G401.6 (cell line): ENCODE measurements at regions not wholly inside any gene's neighbourhood (a gene's known extent, or its start where the extent isn't known, plus 50 kb on each side); places are given as distances from the start of the nearest gene placed in this dataset.
"Not testable (repeated sequence)": the region's sequence is repeated elsewhere in the genome, so short reads cannot be mapped to it uniquely, and the experiment has no call there.

Experiments
- FAIRE-seq: peaks from 2 replicates; lab custom pipeline; 2012; peaks lifted over from hg19 to GRCh38; lab: Jason Lieb, UNC

- FAIRE-seq = not testable (repeated sequence)
Measured at GRCh38 chr2:66632882-66633281, 198.0 kb downstream of the MEIS1 start.

GRCh38 chr2:66633631-66634030 is 198.7 kb downstream of the MEIS1 start:
- no peak for FAIRE-seq

GRCh38 chr2:66634784-66635183 is 199.9 kb downstream of the MEIS1 start:
- FAIRE-seq = no peak

- FAIRE-seq = no peak
Measured at GRCh38 chr2:66641685-66642084, 206.8 kb downstream of the MEIS1 start.

- FAIRE-seq = not testable (repeated sequence)
Measured at GRCh38 chr2:66648081-66648480, 213.2 kb downstream of the MEIS1 start.

- FAIRE-seq = no peak
Measured at GRCh38 chr2:66649006-66649405, 214.1 kb downstream of the MEIS1 start.

- no peak for FAIRE-seq
Measured at GRCh38 chr2:66651295-66651694, 216.4 kb downstream of the MEIS1 start.

- no peak for FAIRE-seq
Measured at GRCh38 chr2:66660804-66661203, 225.9 kb downstream of the MEIS1 start.

GRCh38 chr2:66661253-66662173 is 226.6 kb downstream of the MEIS1 start:
- FAIRE-seq = no peak

- no peak for FAIRE-seq
Measured at GRCh38 chr2:66665124-66665984, 230.4 kb downstream of the MEIS1 start.

- FAIRE-seq = no peak
Measured at GRCh38 chr2:66667301-66667700, 232.4 kb downstream of the MEIS1 start.

GRCh38 chr2:66673286-66673685 is 238.4 kb downstream of the MEIS1 start:
- no peak for FAIRE-seq

- no peak for FAIRE-seq
Measured at GRCh38 chr2:66674087-66674486, 239.2 kb downstream of the MEIS1 start.

- no peak for FAIRE-seq
Measured at GRCh38 chr2:66675591-66675990, 240.7 kb downstream of the MEIS1 start.

GRCh38 chr2:66679442-66679841 is 244.5 kb downstream of the MEIS1 start:
- FAIRE-seq = no peak

- FAIRE-seq = no peak
Measured at GRCh38 chr2:66682476-66682875, 247.6 kb downstream of the MEIS1 start.

GRCh38 chr2:66683064-66683463 is 248.1 kb downstream of the MEIS1 start:
- FAIRE-seq = no peak

- no peak for FAIRE-seq
Measured at GRCh38 chr2:66683599-66683998, 248.7 kb downstream of the MEIS1 start.

- FAIRE-seq = no peak
Measured at GRCh38 chr2:66684289-66684688, 249.4 kb downstream of the MEIS1 start.

- FAIRE-seq = no peak
Measured at GRCh38 chr2:66686755-66687154, 251.8 kb downstream of the MEIS1 start.

GRCh38 chr2:66688951-66689350 is 254.0 kb downstream of the MEIS1 start:
- no peak for FAIRE-seq

GRCh38 chr2:66689456-66690051 is 254.6 kb downstream of the MEIS1 start:
- FAIRE-seq = no peak
